ENCODE measurements at regions not wholly inside any gene's neighbourhood (a gene's known extent, or its start where the extent isn't known, plus 50 kb on each side); places are given as distances from the start of the nearest gene placed in this dataset.

DNA sequence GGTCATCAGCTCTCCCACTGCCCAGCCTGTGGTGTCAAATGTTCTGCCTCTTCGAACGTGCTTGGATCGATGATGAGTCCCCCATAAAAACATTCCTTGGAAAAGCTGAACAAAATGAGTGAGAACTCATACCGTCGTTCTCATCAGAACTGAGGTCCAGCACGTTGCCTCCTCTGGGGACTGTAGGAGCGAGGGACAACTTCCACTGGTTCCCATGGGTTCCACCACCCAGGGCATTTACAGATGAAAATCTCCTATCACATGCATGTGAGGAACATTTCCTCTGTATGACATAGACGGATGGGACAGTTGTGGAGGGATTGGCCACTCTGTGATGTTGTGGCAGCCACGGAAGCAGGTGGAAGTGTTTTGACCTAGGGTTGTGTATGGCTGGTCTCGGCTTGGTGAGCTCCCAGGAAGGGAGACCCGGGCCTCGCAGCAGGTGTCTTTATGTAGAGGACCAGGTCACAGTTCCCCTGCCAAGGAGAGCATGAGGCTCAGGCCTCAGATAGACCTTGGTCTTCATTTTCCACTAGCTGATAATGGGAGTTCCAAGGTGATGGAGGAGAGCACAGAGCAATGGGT is 113.0 kb downstream of the SNRPN start:
- TF ChIP-seq, protein P1, sequence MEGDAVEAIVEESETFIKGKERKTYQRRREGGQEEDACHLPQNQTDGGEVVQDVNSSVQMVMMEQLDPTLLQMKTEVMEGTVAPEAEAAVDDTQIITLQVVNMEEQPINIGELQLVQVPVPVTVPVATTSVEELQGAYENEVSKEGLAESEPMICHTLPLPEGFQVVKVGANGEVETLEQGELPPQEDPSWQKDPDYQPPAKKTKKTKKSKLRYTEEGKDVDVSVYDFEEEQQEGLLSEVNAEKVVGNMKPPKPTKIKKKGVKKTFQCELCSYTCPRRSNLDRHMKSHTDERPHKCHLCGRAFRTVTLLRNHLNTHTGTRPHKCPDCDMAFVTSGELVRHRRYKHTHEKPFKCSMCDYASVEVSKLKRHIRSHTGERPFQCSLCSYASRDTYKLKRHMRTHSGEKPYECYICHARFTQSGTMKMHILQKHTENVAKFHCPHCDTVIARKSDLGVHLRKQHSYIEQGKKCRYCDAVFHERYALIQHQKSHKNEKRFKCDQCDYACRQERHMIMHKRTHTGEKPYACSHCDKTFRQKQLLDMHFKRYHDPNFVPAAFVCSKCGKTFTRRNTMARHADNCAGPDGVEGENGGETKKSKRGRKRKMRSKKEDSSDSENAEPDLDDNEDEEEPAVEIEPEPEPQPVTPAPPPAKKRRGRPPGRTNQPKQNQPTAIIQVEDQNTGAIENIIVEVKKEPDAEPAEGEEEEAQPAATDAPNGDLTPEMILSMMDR (IDR thresholded peaks at IDR 0.05) = no peak
- no peak for TF ChIP-seq ZFX (IDR thresholded peaks at IDR 0.05; ENCODE audit: borderline replicate concordance)
